KBM-7 (cell line): ENCODE measurements at regions not wholly inside any gene's neighbourhood (a gene's known extent, or its start where the extent isn't known, plus 50 kb on each side); places are given as distances from the start of the nearest gene placed in this dataset.
"Not testable (repeated sequence)": the region's sequence is repeated elsewhere in the genome, so short reads cannot be mapped to it uniquely, and the experiment has no call there.

Source experiments
- DNase-seq: peaks from one replicate; pipeline ENCODE4 v3.0.0-alpha.2; 2015
- in situ Hi-C: fragments of 300-500 bp; cut with MboI; formaldehyde crosslinking; loops from 2 replicates; pipeline ENCODE4 v1.14.3; 2020; ENCODE audit warnings: low sequenced_read_pairs, low pct_unique_long_range_greater_than_20kb, mixed read lengths

DNA sequence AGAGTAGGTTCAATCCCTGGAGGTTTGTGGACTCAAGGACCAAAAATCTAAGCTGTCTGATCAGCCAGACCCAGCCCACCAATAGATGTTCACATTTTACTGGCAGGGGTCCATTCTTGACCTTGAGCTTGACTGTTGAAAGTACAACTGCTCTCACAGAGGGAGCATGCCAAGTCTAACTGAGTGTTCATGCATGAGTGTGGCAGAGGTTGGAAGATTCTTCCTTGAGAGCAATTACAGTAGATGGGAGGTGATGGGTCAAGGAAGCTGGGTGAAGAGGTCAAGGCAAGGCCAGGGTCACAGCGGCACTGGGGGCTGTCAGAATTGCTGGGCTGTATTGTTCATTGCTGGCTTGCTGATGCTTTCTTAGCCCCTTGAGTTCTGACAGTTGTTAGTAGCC, 202.8 kb upstream of the SVIL start:
- in situ Hi-C loops: no loop called here

DNA sequence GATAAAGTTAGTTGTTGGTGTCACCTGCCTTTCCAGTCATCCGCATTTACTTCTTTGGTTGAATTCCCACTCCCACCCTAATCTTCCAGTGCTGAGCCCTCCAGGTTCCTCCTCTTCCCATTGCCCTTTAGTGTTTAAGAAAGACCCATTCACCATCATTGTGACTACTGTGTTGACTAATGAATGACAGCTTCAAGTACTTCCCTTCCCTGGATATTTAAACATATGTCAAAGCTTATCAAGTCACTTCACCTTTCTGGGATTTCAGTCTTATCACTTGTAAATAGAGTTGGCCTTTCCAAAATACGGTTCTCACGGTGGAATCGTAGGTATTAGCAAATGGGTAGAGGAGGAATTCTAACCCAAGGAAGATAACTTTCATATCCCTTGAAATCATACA, 201.6 kb upstream of the SVIL start:
- in situ Hi-C loops: no loop called here
- no peak for DNase-seq

More for the DNA sequence above, 202.8 kb upstream of the SVIL start:
- no peak for DNase-seq

DNA sequence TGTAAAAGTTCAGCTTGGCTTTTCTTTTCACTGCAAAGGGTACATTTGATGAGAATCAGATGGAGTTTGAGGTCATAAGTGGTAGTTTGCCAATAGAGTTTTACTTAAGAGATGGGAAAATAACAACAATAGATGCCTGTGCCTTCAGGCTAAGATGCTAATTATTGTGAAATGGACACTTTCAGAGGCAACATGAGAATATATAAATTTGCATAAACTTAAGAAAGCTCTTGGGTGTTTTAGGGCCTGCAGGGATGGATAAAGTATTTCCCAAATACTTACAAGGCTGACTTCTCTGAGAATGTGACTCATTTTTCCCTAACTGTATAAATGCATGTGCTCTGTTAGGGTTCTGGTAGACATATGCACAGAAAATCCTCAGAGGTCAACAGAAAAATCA, 200.3 kb upstream of the SVIL start:
- in situ Hi-C loops: no loop called here

DNA sequence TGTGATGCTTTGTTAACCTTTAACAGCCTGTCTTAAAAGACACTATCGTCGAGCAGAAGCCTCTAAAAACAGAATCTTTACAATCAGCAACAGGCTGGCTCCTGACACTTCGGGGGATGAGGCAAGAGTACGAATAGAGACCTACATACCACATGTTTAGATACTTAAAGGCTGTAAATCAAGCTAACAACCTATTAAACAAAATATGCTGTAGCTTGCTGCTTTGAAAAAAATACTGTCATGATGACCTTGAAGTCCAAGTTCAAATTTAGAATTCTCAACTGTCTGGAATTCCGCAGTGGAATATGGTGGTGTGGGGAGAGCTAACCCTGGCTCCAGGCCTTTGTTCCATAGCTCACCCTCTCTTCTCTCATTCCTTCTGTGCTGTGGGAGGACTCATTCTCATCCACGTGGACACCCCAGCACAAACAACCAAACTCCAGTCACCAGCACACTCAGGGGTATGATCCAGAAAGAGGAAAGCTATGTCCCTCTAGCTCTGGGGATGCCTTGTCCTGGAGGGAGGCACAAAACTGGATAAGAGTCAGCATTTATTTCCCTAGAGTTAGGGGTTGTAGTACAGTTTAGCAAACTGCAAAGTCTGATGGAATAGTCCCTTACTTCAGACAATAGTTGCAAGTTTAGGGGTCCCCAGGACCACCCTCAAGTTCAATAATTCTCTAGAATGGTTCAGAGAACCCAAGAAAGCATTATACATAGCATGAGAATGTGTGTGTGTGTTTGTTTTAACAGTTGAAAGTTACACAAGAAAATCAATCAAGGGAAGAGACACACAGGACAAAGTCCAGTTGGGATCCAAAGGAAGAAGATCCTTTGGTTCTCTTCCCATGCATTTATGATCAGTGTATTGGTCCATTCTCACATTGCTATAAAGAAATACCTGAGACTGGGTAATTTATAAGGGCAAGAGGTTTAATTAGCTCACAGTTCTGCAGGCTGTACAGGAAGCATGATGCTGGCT, 196.1 kb upstream of the SVIL start:
- no peak for DNase-seq
- in situ Hi-C loops: no loop called here

More for the DNA sequence above, 200.3 kb upstream of the SVIL start:
- DNase-seq: no peak

DNA sequence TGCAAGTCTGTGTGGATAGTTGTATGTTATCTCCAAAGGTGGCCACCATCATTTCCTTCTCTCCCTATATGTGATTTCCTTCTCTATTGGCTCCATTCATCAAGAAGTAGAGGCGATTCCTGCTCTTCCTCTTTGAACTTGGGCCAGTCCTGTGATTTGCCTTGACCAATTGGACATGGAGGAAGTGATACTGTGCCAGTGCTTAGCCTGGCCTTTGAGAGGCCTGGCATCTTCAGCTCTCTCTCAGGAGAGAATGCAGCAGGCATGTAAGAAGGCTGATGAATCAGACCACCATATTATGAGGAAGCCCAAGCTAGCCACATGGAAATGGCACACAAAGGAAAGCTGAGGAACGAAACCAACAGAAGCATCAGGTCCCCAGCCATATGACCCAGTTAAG, 195.0 kb upstream of the SVIL start:
- in situ Hi-C loops: no loop called here
- no peak for DNase-seq

DNA sequence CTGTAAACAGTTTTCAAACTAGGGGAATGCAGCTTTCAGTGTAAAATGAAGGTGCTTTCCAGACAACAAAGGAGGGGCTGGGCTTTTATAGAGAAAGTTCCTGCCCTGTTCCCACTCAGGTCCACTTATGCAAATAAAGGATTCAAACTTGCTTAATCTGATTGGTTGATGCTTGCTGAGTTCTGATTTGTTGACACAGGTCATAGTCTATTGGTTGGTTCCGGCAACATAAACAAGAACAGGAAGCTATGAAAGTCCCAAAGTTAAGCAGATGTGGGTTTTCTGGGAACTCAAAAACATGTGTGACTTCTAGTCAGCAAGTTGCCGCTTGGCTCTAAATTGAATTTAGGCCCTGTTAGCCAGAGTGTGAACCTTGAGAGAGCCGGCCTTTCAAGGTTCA, 194.2 kb upstream of the SVIL start:
- in situ Hi-C loops: no loop called here
- DNase-seq: peak; percentile 56

DNA sequence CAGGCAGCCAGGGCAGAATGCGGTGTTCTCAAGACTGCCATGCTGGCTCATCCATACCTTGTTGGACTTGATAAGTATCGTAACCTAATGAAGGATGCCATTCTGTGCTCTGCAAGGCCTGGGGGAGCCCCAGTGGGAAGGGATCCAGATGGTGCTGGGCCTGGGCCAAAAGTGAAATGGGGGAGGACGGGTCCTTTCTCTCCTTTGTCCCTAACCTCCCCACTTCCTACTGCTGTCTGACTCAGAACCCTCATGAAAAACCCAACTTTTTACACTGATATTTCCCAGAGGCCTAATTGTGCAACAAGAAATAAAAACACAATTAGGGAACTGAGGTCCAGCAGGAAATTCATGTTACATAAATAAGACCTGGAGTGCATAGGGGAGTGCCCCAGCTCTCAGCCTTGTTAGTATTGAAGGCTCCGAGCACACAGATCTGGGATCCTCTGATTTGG, 193.7 kb upstream of the SVIL start:
- in situ Hi-C loops: no loop called here
- DNase-seq: peak; percentile 30

DNA sequence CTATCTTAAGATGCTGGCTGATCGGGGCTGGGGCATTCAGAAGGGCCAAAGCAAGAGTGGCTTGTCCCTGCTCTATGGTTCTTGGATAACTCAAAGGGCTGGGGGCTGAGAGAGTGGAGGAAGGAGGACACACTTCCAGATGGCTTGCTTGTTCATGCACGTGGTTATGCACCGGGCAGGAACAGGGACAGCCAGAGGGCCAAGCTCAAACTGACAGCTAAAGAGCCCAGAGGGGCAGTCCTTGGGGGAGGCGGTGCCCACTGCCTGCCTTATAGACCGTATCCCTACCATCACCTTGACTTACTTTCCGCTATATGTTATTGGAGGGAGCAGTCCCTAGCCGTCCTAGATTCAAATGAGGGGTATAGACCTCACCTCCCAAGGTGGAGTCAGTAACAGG, 192.7 kb upstream of the SVIL start:
- in situ Hi-C loops: no loop called here
- no peak for DNase-seq

DNA sequence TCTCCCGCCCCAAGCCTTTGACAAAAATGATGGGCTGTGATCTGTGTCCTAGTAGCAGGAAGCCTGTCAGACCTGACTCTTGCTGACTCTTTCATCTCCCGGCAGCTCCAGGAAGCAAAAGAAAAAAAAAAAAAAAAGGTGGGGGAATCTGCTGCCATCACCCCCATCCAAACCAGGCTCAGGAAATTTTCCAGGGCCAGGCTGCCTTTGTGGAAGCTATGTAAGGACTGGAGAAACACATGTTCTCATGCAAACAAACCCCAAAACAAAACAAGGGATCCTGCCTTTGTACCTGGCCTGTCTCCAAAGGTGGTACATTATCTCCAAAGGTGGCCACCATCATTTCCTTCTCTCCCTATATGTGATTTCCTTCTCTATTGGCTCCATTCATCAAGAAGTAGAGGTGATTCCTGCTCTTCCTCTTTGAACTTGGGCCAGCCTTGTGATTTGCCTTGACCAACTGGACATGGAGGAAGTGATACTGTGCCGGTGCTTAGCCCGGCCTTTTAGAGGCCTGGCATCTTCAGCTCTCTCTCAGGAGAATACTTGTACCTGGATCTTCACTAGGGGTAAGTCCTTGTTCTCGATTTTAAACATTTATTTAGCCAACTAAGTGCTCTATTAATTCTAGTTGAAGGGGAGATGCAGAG, 192.2 kb upstream of the SVIL start:
- no peak for DNase-seq

DNA sequence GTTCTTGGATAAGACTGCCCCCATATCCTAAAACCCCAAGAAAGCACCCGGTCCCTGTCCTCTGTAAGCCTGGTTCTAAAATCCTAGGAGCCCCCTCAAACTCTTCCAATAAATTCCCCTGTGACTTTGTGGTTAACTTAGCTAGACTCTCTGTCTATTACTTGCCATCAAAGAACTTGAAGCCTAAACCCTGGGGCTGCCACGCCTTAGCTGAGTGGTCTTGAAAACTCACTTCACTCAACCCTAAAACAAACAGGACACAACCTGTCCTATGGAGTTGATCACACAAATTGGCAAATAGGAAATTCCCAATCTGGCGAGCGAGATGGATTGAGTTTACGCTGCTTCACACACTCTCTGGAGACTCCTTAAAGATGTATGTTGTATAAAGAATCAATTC, 191.4 kb upstream of the SVIL start:
- in situ Hi-C loops: no loop called here
- DNase-seq: no peak

More for the DNA sequence above, 192.2 kb upstream of the SVIL start:
- in situ Hi-C loops: no loop called here

DNA sequence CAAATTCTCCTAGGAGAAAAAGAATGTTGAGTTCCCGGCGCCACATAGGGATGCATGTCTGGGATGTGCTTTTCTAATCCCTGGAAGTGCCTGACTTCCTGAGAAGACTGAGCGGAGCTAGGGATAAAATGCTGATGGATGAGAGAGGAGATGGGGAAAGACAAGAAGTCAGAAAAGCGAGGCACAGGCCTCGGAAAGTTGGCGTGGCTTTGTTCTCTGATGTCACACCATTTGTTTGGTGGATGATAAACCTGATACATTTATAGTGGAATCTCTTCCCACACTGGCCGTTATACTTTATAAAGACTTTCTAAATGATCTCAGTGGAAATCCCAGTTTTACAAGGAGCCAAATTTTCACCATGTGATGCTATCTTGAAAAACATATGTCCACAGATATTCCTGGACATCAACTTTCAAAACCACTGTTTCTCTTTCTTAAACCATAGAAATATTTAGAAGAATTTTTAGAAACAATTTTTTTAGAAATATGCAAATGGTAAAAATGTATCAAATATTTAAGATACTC, 188.8 kb upstream of the SVIL start:
- DNase-seq: no peak
- in situ Hi-C loops: no loop called here

DNA sequence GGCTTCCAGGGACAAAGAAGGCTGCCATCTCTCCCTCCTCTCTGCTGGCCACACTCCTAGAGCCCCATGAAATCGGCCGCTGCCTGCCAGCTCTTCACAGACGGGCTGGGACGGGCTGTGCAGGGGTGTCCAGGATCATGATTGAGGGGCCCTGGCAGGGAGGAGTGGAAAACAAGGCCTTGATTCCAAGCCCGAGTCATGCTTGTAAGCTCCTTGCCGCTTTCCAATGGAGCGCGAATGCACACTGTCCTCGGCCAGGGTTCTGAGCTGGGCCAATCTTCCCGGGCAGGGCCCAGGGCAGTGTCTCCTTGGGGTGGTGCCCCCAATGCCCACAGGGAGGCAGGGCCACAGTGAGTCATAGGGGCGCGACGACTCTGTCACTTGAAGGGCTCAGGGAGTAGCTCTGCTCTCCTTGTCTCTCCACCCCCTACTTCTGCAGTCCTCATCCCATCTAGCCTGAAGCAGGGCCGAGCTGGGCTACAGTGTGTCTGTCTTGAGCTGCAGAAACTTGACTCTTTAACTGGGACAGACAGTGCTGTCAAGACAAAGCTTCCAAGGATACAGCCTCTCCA, 186.2 kb upstream of the SVIL start:
- DNase-seq: no peak
- in situ Hi-C loops: no loop called here

DNA sequence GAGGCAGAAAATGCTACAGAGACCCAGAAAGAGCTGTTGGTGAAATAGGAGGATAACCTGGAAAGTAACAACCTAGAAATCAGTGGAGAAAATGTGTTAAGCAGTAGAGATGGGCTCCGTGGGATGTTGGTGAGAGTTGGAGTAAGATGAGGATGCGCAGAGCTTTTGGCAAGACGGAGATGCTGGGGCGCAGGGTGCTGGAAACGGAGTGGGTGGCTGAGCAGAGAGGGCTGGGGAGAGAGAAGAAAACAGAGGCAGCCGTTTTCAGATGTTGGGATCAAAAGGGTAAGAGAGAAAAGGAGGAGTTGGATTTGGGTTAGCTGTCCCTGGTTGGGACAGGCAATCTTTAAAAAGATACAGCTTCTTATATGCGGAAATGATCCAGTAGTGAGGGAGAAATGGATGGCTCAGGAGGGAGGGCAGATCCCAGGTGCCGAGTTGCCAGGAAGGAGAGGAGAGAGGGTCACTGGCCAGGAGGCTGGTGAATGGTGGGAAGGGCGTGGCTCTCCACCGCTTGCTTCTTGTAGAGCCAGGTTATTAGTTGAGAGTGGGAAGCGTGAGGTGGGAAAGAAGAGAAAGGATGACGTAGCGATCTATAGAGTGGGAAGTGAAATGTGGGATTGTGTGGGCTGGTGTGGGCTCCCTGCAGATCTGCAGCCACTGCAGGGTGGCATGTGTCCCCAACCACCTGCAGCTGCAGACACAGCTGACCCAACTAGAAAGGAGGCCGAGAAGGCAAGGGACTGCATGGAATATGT, 182.2 kb upstream of the SVIL start:
- in situ Hi-C loops: no loop called here
- no peak for DNase-seq

DNA sequence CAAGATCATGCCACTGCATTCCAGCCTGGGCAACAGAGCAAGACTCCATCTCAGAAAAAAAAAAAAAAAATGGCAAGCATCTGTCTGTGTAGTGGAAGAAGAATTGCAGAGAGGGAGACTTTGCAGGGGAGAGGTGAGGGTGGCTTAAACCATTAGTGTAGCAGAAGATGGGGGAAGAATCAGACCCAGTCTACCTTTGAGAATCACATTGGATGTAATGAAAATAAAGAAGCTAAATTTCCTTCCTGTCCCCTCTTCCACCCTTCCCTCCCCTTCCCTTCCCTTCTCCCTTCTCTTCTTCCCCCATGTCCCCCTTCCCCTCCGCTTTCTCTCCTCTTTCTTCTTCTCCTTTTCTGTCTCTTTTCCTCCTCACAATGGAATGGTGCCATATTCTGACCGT, 180.8 kb upstream of the SVIL start:
- in situ Hi-C loops: no loop called here
- no peak for DNase-seq

DNA sequence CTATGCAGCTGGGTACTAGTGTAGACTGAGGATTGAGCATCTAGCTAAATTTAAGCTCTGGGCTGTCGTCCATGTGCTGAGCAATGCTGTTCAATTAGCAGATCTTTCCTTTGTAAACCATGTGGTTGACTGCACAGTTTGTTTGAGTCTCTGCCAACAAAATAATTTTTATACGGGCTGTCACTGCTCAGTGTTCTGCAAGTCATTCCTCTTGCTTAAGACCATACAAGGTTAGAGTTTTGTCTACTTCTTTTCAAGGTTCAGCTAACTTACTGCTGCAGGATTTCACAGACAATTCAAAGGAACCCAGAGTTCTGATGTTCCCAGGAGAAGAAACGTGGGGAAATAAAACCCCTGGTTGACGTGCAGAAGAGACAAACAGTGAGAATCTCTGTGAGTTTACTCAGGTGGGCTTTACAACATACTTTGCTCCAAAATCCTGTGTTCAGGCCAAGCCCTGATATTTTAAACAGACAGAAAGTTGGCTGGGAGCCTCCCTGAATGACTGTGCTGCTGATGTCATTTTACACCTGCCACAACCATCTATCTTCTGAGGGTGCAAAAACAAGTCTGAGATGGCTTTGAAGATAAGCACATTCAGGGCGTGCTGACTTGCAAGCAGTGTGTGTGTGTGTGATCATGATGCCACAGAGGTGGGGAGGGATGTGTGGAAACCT, 177.1 kb upstream of the SVIL start:
- DNase-seq: peak; percentile 37
- in situ Hi-C loops: no loop called here

DNA sequence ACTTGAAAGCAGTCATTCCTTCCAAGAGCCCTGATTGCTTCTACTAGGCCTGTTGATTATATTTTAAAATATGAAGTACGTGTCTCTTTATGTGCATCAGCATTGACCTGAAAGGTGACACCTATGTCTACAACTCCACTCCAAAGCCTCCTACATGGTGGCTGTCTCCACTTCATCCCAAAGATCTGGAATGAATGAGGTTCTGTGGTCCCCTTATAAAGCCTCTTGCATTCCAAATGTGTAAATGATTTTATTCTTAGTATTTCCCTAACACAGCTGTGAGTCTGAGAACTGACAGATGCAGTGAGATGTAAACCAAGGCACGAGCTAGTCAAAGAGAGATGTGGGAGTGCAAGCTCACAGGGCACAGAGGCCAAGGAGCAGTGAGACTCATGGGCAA, 176.0 kb upstream of the SVIL start:
- DNase-seq: no peak
- in situ Hi-C loops: no loop called here

DNA sequence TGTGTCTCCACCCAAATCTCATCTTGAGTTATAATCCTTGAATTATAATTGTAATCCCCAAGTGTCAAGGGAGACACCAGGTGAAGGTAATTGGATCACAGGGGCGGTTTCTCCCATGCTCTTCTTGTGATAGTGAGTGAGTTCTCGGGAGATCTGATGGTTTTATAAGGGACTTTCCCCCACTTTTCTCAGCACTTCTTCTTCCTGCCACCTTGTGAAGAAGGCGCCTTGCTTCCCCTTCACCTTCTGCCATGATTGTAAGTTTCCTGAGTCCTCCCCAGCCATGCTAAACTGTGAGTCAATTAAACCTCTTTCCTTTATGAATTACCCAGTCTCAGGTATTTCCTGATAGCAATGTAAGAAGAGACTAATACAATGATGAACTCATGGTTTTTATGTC, 175.5 kb upstream of the SVIL start:
- in situ Hi-C loops, DNase-seq: not testable (repeated sequence)

DNA sequence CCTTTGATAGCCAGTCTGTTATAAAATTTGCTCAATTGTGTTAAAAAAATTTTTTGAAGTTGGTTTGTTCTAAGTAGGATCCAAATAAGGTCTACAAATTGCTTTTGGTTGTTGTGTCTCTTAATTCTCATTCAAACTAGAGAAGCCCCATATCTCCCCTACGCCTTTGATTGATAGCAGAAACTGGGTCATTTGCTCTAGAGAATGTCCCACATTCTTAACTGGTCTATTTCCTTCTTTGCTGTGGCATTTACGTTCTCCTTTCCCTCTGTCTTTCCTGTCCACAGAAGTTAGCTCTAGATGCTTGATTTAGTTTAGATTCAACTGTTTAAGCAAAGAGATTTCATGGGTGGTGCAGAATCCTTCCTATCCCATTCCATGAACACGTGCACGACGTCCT, 174.6 kb upstream of the SVIL start:
- no peak for DNase-seq
- in situ Hi-C loops: no loop called here
